Gastroesophageal sphincter (tissue), 4 donors: ENCODE measurements at regions not wholly inside any gene's neighbourhood (a gene's known extent, or its start where the extent isn't known, plus 50 kb on each side); places are given as distances from the start of the nearest gene placed in this dataset.
"Not testable (repeated sequence)": the region's sequence is repeated elsewhere in the genome, so short reads cannot be mapped to it uniquely, and the experiment has no call there.

ENCODE experiments used
- ATAC-seq: fragments of 150-250 bp; one replicate; pipeline ENCODE4 v1.9.1; 2016; ENCODE audit warnings: mild to moderate bottlenecking, moderate library complexity
- H3K27ac ChIP-seq, 4 donors: fragments of 200-600 bp; sonication (generic) in 3 of 4; 1 replicate in 3 of 4; 2 replicates in 1 of 4; pipeline ENCODE4 v1.5.1; 2016 to 2019
- H3K27me3 ChIP-seq: fragments of 200-600 bp; sonication (generic); one replicate; pipeline ENCODE4 v1.5.1; 2019
- H3K36me3 ChIP-seq, 2 donors: fragments of 200-600 bp; sonication (generic); one replicate each; pipeline ENCODE4 v1.5.1; 2019; ENCODE audit warnings: control low read depth in 1 of 2
- H3K4me1 ChIP-seq, 3 donors: fragments of 200-600 bp; sonication (generic); 1 replicate in 2 of 3; 2 replicates in 1 of 3; pipeline ENCODE4 v1.5.1; 2016 to 2019; ENCODE audit warnings: control low read depth in 2 of 3
- H3K4me3 ChIP-seq, 2 donors: fragments of 200-600 bp; sonication (generic); one replicate each; pipeline ENCODE4 v1.5.1; 2019; ENCODE audit warnings: mild to moderate bottlenecking in 1 of 2, moderate library complexity in 1 of 2
- H3K9me3 ChIP-seq, 3 donors: fragments of 200-600 bp; sonication (generic); one replicate each; pipeline ENCODE4 v1.5.1; 2017 to 2019; ENCODE audit warnings: control low read depth in 2 of 3
- EP300 ChIP-seq: sonication (generic); formaldehyde crosslinking; IDR thresholded peaks from one replicate; pipeline ENCODE4 v1.6.1; 2017; ENCODE audit warnings: antibody characterized with exemption, mild to moderate bottlenecking
- POLR2A ChIP-seq, 2 donors: fragments of 450-650 bp; IDR thresholded peaks; one replicate each; pipeline ENCODE4 v1.6.1; 2017; ENCODE audit warnings: antibody characterized with exemption in 2 of 2, mild to moderate bottlenecking in 2 of 2, moderate library complexity in 1 of 2
- POLR2AphosphoS5 ChIP-seq: sonication (generic); formaldehyde crosslinking; IDR thresholded peaks from one replicate; pipeline ENCODE4 v1.6.1; 2017; ENCODE audit warnings: antibody characterized with exemption
- WGBS, 2 donors: methylation state at CpG; one replicate each; pipeline ENCODE4 v1.1.5; 2018; ENCODE audit warnings: low coverage in 1 of 2; 5-methylcytosine and 5-hydroxymethylcytosine counted together
- TF ChIP-seq, protein P1 (sequence below), 4 experiments: fragments of 200-600 bp in 2 of 4; fragments of 450-650 bp in 2 of 4; sonication (generic) in 1 of 4; IDR thresholded peaks; one replicate each; pipeline ENCODE4 v1.5.1; 2017 to 2019; ENCODE audit warnings: antibody characterized with exemption in 4 of 4, mild to moderate bottlenecking in 2 of 4, moderate library complexity in 2 of 4

DNA sequence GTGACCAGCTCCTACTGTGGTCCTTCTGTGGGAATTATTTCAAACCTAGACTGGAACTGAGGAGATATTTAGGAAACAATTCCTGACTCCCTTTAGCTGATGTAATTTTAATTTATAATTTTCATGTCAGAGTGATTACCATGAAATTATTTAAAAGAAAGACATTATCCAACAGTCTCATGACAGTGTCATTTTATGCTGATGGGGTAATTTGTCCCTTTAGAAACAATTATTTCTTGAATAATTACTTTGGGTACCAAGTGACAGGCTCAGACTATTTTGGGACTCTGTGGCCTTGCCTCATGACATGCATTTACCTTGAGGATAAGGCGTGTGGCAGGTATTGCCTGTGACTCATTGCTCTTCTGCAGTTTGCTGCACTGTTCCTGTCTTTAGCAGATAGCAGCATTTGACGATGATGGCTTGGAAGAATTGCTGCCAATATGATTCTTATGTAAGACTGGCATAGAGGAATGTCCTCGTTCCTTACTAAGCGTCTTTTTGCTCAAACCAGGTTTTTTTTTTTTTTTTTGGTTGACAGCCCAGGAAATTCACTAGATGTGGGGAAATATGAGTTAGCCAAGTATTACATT, 206.0 kb upstream of the HMCN1 start:
- no peaks in the 10 kb centered on the region for H3K36me3 ChIP-seq
- H3K4me1 ChIP-seq: no peaks in the 10 kb centered on the region
- H3K4me3 ChIP-seq: no peak overlapping the region
- no peak overlapping the region for H3K27ac ChIP-seq
- no peak for TF ChIP-seq EP300
- no peak for TF ChIP-seq POLR2AphosphoS5
- TF ChIP-seq, protein P1, sequence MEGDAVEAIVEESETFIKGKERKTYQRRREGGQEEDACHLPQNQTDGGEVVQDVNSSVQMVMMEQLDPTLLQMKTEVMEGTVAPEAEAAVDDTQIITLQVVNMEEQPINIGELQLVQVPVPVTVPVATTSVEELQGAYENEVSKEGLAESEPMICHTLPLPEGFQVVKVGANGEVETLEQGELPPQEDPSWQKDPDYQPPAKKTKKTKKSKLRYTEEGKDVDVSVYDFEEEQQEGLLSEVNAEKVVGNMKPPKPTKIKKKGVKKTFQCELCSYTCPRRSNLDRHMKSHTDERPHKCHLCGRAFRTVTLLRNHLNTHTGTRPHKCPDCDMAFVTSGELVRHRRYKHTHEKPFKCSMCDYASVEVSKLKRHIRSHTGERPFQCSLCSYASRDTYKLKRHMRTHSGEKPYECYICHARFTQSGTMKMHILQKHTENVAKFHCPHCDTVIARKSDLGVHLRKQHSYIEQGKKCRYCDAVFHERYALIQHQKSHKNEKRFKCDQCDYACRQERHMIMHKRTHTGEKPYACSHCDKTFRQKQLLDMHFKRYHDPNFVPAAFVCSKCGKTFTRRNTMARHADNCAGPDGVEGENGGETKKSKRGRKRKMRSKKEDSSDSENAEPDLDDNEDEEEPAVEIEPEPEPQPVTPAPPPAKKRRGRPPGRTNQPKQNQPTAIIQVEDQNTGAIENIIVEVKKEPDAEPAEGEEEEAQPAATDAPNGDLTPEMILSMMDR (IDR thresholded peaks at IDR 0.05): no peak
- no peak for TF ChIP-seq POLR2A (IDR thresholded peaks at IDR 0.05)
- no peaks in the 10 kb centered on the region for H3K9me3 ChIP-seq
- no peak for ATAC-seq
- WGBS, 2 donors: 64 to 87% methylated on average over 4 of the region's 4 CpGs
- H3K27me3 ChIP-seq: no peaks in the 10 kb centered on the region

DNA sequence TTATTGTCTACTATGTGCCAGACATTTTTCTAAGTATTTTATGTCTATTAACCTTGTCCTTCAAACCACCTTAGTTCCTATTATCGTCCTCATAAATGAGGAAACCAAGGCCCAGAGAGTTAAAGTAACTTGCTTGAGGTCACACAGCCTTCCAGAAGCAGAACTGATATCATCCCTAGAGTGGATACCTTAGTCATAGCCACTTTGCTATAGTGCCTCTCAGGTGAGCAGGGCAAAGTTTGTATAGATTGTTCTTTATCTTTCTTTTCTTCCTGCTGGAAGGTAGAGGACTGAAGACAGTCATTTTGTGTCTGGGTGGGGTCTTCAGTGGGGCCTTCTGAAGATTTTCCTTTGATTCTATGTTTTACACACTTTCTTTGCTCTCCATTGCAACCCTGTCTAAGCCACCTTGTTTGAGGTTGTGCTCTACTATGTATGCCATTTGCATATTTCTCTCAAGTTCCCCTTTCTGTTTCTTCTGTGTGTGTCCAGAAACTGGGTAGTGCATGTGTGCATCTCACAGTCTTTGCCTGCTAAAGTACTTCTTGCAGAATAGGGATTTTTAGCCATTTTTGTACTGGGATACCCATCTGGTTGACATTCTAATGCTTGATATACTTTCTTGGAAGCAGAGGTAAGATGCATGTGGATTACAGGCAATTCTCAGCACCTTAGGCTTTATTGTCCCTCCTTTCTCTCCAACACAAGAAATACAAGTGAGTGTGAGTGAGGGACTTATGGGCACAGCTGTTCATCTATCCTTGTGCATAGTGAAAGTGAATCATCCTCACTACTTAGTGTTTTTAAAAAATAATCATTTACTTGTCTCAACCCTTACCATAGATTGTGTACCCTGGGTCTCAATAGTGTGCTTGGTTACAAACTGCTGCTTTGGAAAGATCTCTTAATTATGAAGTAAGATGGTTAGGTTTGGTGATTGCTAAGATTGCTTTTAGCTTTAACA, 207.6 kb upstream of the HMCN1 start:
- WGBS, 2 donors: 82 to 89% methylated on average over 1 of the region's 1 CpG
- ATAC-seq: no peak

DNA sequence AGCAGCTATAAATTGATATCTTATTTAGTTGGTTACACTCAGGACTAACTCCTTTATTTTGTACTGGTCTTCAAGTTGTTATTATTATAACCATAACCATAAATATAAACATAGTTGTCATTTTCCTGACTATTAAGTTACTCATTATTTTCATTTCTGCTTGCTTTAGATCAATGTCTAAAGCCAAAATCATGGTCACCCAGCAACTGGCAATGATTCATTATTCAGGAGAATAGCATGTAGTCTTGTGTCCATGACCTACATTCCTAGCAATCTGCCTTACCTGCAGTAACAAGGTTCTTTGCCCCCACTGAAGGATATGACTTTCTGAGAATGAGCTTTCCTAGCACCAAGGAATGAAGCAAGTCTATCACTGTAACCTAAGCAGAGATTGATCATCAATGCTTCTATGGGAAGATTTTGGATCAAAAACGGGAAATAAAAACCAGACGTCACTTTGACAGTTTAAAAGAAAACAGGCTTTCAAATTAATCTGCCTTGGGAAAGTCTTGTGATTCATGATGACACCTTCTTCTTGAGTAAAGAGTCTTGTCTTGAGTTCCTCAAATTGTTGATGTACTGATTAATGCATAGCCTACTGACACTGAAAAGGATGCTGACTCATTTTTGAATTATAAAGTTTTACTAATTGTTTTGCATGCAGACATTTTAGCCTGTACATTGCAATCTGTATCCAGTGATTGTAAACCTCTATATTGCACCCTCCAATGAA, 203.3 kb upstream of the IVNS1ABP start:
- Histone ChIP-seq H3K4me3 (no peak overlapping the region), H3K9me3 (peaks cover 0 to 6% (median 0%) of the 10 kb centered on the region in 3 donors), H3K27me3 (no peaks in the 10 kb centered on the region), H3K36me3 (no peaks in the 10 kb centered on the region), H3K27ac (no peak overlapping the region), H3K4me1 (no peaks in the 10 kb centered on the region)
- TF ChIP-seq POLR2AphosphoS5: no peak
- TF ChIP-seq POLR2A (IDR thresholded peaks at IDR 0.05): no peak
- TF ChIP-seq, protein P1 (IDR thresholded peaks at IDR 0.05): no peak
- no peak for TF ChIP-seq EP300
- ATAC-seq: no peak
- WGBS, 2 donors: 80 to 94% methylated on average over 2 of the region's 2 CpGs

More for the DNA sequence above, 207.6 kb upstream of the HMCN1 start:
- TF ChIP-seq POLR2AphosphoS5 (no peak), EP300 (no peak), POLR2A (IDR thresholded peaks at IDR 0.05) (no peak)
- TF ChIP-seq, protein P1 (IDR thresholded peaks at IDR 0.05): no peak
- Histone ChIP-seq H3K36me3 (no peaks in the 10 kb centered on the region), H3K27me3 (no peaks in the 10 kb centered on the region), H3K4me3 (no peak overlapping the region), H3K27ac (no peak overlapping the region), H3K9me3 (no peaks in the 10 kb centered on the region), H3K4me1 (no peaks in the 10 kb centered on the region)

DNA sequence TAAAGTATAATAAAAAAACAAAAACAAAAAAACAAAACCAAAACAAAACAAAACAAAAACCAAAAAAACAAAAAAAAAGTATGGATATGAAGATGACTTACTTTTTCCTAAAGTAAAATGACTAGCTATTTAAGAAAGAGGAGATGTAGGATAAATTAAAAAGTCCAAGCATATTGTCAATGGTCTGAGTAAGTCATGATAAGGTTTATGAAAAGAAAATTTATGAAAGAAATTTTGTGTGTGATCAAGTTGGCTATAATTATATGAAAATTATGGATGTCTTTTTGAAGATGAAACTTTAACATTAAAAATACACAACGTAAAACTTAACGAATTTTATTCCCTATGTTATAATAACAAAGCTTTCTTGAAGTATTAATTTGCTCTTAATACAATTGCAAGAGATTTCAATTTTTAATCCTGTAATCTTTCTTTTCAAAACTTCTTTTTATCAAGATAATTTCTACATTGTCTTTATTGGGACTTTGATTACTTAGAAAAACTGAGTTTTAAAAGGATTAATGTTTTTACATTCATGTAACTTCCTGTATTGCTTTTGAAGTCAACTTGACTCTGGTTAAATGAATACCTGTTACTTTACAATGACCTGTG, 200.9 kb upstream of the IVNS1ABP start:
- H3K27me3 ChIP-seq: no peaks in the 10 kb centered on the region
- H3K9me3 ChIP-seq: peaks cover 0 to 6% (median 0%) of the 10 kb centered on the region in 3 donors
- H3K36me3 ChIP-seq: no peaks in the 10 kb centered on the region
- ATAC-seq: no peak
- no peaks in the 10 kb centered on the region for H3K4me1 ChIP-seq
- no peak overlapping the region for H3K27ac ChIP-seq
- no peak overlapping the region for H3K4me3 ChIP-seq
- no peak for TF ChIP-seq EP300
- TF ChIP-seq POLR2A (IDR thresholded peaks at IDR 0.05): no peak
- TF ChIP-seq POLR2AphosphoS5: no peak
- TF ChIP-seq, protein P1 (IDR thresholded peaks at IDR 0.05): no peak
- WGBS, 2 donors: 55 to 71% methylated on average over 2 of the region's 2 CpGs

DNA sequence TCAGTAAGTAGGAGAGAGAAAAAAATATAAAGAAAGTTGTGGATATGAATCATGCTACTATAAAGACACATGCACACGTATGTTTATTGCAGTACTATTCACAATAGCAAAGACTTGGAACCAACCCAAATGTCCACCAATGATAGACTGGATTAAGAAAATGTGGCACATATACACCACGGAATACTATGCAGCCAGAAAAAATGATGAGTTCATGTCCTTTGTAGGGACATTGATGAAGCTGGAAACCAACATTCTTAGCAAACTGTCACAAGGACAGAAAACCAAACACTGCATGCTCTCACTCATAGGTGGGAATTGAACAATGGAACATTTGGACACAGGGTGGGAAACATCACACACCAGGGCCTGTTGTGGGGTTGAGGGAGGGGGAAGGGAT, 200.3 kb upstream of the IVNS1ABP start:
- not testable (repeated sequence) for ATAC-seq, H3K4me1 ChIP-seq, H3K4me3 ChIP-seq, H3K9me3 ChIP-seq, H3K36me3 ChIP-seq, H3K27me3 ChIP-seq, H3K27ac ChIP-seq
- WGBS, 2 donors: 93 to 97% methylated on average over 2 of the region's 2 CpGs
